ENCODE measurements at regions not wholly inside any gene's neighbourhood (a gene's known extent, or its start where the extent isn't known, plus 50 kb on each side); places are given as distances from the start of the nearest gene placed in this dataset.

DNA sequence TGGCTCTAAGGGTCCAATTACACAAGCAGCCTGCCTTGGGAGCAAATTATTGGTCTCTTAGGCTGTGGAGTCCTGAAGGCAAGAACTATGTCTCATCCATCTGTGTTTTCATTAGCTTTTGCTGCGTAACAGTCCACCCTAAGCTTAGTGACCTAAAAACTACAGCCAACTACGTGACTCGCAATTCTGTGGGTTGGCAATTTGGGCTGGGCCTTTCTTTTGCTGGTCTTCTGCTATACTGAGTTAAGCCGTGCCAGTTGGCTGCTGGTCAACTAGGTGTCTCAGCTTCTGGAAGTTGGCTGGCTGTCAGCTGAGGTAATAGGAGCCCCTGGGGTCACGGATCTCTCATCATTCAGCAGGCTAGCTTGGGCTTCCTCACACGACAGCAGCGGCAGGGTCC, 205.6 kb upstream of the S100G start:
- TF ChIP-seq, protein P1, sequence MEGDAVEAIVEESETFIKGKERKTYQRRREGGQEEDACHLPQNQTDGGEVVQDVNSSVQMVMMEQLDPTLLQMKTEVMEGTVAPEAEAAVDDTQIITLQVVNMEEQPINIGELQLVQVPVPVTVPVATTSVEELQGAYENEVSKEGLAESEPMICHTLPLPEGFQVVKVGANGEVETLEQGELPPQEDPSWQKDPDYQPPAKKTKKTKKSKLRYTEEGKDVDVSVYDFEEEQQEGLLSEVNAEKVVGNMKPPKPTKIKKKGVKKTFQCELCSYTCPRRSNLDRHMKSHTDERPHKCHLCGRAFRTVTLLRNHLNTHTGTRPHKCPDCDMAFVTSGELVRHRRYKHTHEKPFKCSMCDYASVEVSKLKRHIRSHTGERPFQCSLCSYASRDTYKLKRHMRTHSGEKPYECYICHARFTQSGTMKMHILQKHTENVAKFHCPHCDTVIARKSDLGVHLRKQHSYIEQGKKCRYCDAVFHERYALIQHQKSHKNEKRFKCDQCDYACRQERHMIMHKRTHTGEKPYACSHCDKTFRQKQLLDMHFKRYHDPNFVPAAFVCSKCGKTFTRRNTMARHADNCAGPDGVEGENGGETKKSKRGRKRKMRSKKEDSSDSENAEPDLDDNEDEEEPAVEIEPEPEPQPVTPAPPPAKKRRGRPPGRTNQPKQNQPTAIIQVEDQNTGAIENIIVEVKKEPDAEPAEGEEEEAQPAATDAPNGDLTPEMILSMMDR (conservative IDR thresholded peaks at IDR 0.05; ENCODE audit: low read depth, low read length), result no peak
- TF ChIP-seq EZH2 (IDR thresholded peaks at IDR 0.05; ENCODE audit: borderline replicate concordance, low read depth, low read length, poor library complexity, severe bottlenecking), result no peak

Measured in A673 (cell line).